Epithelial cell of esophagus (primary cell): ENCODE measurements at regions not wholly inside any gene's neighbourhood (a gene's known extent, or its start where the extent isn't known, plus 50 kb on each side); places are given as distances from the start of the nearest gene placed in this dataset.

Source experiments
- DNase-seq: peaks from one replicate; pipeline ENCODE4 v3.0.0; 2010; ENCODE audit warnings: low read depth
- H3K4me3 ChIP-seq: 2 replicates; pipeline ENCODE4 v1.5.1; 2011; ENCODE audit warnings: mild to moderate bottlenecking, low read length, control low read depth
- CTCF ChIP-seq: IDR thresholded peaks from 2 replicates; pipeline ENCODE4 v1.5.1; 2011; ENCODE audit warnings: low read depth, mild to moderate bottlenecking, low read length, control low read depth, inconsistent platforms; ENCODE audit not compliant: insufficient read depth; ENCODE audit errors: missing control alignments

DNA sequence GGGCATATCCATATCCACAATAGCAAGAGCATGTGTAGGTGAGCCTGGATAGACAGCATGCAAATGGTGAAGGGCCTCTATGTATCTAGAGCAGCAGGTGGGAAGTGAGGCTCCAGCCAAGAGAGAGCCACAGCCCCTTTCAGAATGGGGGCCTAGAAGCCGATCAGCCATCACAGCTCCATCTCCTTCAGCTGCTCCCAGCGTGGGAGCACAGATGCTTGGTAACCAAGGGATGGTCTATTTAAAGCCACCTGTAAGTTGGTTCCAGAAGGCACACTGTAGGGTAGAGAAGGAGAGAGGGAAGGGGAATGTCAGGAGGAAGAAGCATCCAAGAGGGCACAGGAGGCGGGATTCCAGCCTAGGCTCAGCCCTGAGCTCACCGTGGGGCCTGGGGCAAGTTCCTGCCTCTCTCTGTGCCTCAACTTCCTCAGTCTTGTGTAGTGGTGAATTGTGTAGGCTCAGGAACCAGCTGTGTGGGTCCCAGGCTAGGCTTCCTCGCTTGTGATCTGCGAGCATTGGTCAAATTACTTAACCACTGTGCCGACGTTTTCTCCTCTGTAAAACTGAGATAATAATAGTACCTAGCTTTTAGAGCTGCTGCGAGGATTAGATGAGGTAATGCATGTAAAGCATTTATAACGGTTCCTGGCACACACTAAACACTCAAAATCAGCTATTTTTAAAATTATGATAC is 122.9 kb upstream of the NAV2 start:
- H3K4me3 ChIP-seq: no peak overlapping the region
- no peak for DNase-seq
- no peak for TF ChIP-seq CTCF

DNA sequence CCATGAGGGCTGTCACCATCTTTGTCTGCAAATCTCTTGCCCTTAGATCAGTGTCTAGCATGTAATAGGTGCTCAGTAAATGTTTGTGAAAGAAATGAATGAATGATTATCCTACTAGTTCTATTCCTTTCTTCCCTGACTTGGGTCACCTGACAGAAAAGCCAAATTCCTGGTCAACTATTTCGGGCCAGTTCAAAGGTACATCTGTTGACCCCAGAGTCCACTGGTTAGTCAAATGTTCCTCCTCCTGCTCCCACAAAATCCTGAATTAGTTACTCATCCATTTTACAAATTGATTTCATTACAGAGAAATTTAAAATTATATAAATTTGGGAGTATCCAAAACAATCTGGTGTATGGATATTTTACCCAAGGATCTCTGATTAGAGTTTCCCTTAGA is 124.7 kb upstream of the NAV2 start:
- no peak for TF ChIP-seq CTCF
- H3K4me3 ChIP-seq: no peak overlapping the region
- no peak for DNase-seq

DNA sequence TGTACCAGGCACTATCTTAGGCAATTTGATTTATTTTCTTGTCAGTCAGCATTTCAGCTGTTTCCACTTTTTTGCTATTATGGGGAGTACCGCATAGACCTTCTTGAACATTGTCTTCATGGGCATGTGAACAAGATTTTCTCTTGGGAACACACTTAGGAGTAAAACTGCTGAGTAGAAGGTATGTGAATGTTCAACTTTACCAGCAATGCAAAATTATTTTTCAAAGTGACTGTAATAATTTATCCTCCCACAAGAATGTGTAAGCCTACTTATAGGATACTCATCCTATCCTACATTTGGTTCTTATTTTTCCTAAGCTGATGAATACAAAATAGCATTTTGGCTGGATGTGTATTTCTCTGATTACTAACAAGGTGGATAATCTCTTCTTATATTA is 132.0 kb upstream of the NAV2 start:
- DNase-seq: no peak
- TF ChIP-seq CTCF: no peak
- H3K4me3 ChIP-seq: no peak overlapping the region

GRCh38 chr11:19579957-19580356 is 132.7 kb upstream of the NAV2 start:
- no peak overlapping the region for H3K4me3 ChIP-seq
- DNase-seq: no peak
- no peak for TF ChIP-seq CTCF

DNA sequence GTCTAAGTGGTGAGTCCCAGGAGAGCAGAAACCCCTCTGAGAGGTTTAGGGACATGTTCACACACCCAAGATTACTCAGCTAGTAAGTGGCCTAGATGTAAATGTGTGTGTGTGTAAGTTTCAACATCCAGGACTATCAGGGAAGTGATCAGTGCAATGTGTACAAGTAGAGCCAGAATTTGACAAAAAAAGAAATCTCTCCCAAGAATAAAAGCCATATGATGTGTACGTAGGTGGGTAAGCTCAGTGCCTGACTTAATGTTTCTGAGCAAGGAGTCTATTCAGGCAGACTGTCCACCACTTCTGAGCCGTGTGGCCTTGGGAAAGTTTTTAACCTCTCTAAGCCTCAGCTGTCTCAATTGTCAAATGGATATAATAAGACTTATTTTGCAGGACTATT is 133.8 kb upstream of the NAV2 start:
- TF ChIP-seq CTCF: no peak
- no peak for DNase-seq
- no peak overlapping the region for H3K4me3 ChIP-seq

- H3K4me3 ChIP-seq: no peak overlapping the region
- no peak for DNase-seq
- TF ChIP-seq CTCF: no peak
Measured at GRCh38 chr11:19577976-19578619, 134.5 kb upstream of the NAV2 start.
